IPS-18c (cell line): ENCODE measurements at regions not wholly inside any gene's neighbourhood (a gene's known extent, or its start where the extent isn't known, plus 50 kb on each side); places are given as distances from the start of the nearest gene placed in this dataset.

Experiments used
- H3K4me3 ChIP-seq: 2 replicates; pipeline ENCODE4 v1.7.0; 2013; ENCODE audit warnings: low read depth, mild to moderate bottlenecking, low read length, moderate library complexity; ENCODE audit not compliant: insufficient read depth
- H3K9me3 ChIP-seq: one replicate; pipeline ENCODE4 v1.6.1; 2013; ENCODE audit warnings: mild to moderate bottlenecking, low read length, moderate library complexity; ENCODE audit not compliant: control insufficient read depth, insufficient read depth

- no peak overlapping the region for H3K4me3 ChIP-seq
- H3K9me3 ChIP-seq: no peaks in the 10 kb centered on the region
These were observed 207.7 kb downstream of the KCNA4 start for GRCh38 chr11:29809121-29809520.

DNA sequence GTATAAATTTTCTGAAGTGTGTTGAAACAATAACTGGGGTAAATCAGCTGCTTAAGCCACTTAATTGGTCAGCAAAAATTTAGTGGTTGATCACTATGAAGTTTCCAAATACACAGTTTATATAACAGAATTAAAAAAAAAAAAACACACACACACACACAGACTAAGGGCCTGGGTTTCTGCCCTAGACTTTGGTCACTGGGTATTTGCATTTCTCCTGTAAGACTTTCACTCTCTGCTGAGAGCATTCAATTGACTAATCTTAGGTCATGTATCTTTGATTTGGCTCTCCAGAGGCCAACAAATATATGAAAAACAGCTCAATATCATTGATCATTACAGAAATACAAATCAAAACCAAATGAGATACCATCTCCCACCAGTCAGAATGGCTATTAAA, 214.3 kb downstream of the KCNA4 start:
- H3K9me3 ChIP-seq: no peaks in the 10 kb centered on the region
- H3K4me3 ChIP-seq: no peak overlapping the region

DNA sequence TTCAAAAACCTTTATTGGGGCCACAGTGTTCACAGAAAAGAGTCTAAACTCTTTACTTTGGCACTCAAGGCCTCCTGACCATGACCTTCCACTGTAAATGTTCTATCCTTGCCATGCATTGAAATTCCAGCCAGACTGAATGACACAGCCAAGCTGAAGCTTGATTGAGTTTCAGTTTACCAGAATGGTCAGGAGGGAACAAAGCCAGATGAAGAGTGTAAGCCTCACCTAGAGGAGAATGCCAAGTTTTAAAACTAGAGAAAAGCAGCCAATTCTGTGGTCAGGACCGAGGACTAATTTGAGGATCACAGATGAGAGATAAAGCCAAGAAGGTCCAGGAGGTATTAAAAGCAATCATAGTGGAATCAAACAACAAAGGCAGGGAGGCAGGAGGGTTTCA, 215.3 kb downstream of the KCNA4 start:
- no peaks in the 10 kb centered on the region for H3K9me3 ChIP-seq
- H3K4me3 ChIP-seq: no peak overlapping the region

GRCh38 chr11:29786092-29786491, 230.7 kb downstream of the KCNA4 start:
- Histone ChIP-seq H3K4me3 (no peak overlapping the region), H3K9me3 (no peaks in the 10 kb centered on the region)

- no peak overlapping the region for H3K4me3 ChIP-seq
- H3K9me3 ChIP-seq: no peaks in the 10 kb centered on the region
These were observed 233.3 kb downstream of the KCNA4 start for GRCh38 chr11:29783506-29783905.

DNA sequence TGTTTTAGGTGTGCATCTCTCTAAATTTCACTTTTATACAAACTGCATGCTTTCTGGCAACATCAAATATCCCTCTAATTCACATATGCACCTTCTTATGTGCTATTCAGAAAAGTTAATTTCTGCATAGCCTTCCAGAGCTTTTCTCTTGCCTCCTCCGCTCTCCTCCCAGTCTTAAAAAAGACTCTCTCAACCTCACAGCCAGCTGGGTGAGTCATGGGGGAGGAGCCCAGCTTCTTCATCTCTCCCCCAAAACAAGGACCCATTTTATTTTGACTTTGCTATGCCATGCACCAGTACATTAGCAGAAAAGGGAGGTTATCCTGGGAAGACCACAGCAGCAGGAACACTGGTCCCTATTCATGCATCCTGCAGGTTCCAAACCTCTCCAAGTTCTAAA, 234.4 kb downstream of the KCNA4 start:
- Histone ChIP-seq H3K4me3 (no peak overlapping the region), H3K9me3 (no peaks in the 10 kb centered on the region)

- no peak overlapping the region for H3K4me3 ChIP-seq
- no peaks in the 10 kb centered on the region for H3K9me3 ChIP-seq
These were observed 235.6 kb downstream of the KCNA4 start for GRCh38 chr11:29781268-29781667.

- Histone ChIP-seq H3K9me3 (no peaks in the 10 kb centered on the region), H3K4me3 (no peak overlapping the region)
These were observed 236.1 kb downstream of the KCNA4 start for GRCh38 chr11:29780756-29781155.

DNA sequence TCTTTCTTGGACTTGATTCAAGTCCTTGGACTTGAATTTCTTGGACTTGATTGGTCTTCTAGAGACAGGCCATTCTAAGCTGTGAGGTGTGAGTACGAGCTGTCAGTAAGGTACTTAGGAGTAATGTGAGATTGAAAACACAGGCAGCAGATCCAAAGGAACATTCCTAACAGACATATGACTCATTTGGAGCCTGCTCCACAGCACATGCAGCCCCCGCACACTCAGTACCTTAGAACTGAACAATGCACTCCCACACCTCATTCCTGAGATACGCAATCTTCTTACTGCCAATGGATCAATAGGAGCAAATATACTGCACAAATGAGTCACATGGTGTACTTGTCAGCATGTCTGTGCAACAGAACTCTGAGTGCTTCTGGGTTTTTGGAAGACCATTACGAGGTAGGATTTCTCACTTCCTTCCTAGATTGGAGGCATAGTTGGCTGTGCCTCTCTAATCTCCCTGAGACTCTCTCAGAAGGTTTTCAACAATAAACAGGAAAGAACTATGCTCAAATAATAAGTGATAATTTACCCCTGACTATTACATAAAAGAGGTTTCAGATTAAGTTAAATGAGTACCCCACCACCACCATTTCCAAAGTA, 243.1 kb downstream of the KCNA4 start:
- H3K4me3 ChIP-seq: no peak overlapping the region
- peaks cover 4% of the 10 kb centered on the region for H3K9me3 ChIP-seq

DNA sequence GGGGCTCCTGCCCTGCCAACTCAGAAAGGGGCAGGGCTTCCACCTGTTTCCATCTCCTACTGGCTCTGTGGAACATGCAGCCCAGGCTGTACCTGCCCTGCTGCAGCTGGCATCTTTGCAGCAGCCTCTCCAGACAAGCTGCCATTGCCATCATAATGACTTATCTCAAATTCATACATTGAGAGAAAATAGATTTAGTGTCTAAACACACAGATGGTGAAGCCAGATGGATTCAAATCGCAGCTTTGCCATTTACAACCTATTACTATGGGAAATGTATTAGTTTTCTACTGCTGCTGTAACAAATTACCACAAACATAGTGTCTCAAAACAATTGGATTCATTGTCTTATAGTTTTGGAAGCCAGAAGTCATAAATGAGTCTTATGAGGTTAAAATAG, 260.0 kb downstream of the KCNA4 start:
- Histone ChIP-seq H3K9me3 (no peaks in the 10 kb centered on the region), H3K4me3 (no peak overlapping the region)

DNA sequence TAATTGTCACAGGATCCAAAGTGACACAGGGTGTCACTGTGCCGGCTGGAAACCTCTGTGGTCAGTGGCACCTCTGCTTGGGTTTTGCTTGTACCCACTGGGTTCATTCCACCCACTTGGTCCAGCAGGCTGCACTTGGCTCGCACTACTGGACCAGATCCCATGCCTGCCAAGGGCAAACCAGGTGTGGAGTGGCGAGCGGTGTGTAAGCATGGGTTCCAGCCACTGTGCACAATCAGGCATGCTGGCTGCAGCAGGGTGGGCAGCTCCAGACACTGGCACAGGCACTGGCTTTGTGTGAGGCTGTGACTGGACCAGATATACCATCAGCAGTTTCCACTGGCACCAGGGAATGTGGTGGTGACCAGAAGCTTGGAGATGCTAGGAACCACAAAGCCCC, 261.4 kb downstream of the KCNA4 start:
- H3K4me3 ChIP-seq: no peak overlapping the region
- H3K9me3 ChIP-seq: no peaks in the 10 kb centered on the region

- Histone ChIP-seq H3K4me3 (no peak overlapping the region), H3K9me3 (no peaks in the 10 kb centered on the region)
These were observed 265.2 kb downstream of the KCNA4 start for GRCh38 chr11:29751618-29752017.

DNA sequence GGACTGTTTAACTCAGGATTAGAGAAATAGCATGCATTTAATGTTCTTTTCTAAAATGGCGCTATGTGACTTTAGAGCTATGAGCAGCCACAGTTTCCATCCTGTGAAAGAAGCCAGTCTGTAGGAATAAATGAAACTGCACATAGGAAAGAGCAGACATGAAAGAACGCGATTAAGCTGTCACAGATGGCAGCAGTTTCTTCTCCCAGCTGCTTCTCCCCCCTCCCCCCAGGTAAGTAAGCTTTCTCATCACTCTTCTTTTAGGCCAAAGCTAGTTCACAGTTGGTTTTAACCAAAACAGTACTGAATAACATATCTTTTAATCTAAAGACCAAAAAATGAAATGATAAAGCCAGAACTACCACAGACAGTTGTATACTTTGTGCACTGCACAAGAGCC, 266.4 kb downstream of the KCNA4 start:
- Histone ChIP-seq H3K9me3 (no peaks in the 10 kb centered on the region), H3K4me3 (no peak overlapping the region)

- H3K9me3 ChIP-seq: no peaks in the 10 kb centered on the region
These were observed 282.5 kb downstream of the KCNA4 start for GRCh38 chr11:29734287-29734686.

GRCh38 chr11:29713831-29714320, 303.0 kb downstream of the KCNA4 start:
- Histone ChIP-seq H3K4me3 (no peak overlapping the region), H3K9me3 (peaks cover 2% of the 10 kb centered on the region)

More at GRCh38 chr11:29734287-29734686, 282.5 kb downstream of the KCNA4 start:
- no peak overlapping the region for H3K4me3 ChIP-seq

GRCh38 chr11:29712616-29713015, 304.2 kb downstream of the KCNA4 start:
- H3K9me3 ChIP-seq: peaks cover 2% of the 10 kb centered on the region

DNA sequence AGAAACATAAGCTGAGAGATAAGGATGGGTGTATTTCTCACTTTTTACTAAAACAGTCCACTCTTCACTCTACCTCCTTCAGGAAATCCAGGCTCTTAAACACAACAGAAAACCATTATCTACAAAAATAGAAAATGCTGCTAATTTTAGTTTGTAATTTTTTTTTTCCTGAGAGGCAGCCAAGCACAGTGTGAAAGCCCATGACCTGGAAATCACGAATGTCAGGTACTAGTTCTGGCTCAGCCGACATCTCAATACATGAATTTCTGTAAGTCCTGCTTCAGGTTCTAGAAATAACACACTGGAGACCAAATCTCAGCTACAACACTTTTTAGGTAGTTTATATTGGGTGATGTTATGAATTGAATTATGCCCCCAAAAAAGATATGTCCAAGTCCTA, 308.9 kb downstream of the KCNA4 start:
- H3K9me3 ChIP-seq: peaks cover 2% of the 10 kb centered on the region
- H3K4me3 ChIP-seq: no peak overlapping the region

More at GRCh38 chr11:29712616-29713015, 304.2 kb downstream of the KCNA4 start:
- no peak overlapping the region for H3K4me3 ChIP-seq

- no peaks in the 10 kb centered on the region for H3K9me3 ChIP-seq
- no peak overlapping the region for H3K4me3 ChIP-seq
These were observed 331.5 kb downstream of the KCNA4 start for GRCh38 chr11:29685361-29685760.

DNA sequence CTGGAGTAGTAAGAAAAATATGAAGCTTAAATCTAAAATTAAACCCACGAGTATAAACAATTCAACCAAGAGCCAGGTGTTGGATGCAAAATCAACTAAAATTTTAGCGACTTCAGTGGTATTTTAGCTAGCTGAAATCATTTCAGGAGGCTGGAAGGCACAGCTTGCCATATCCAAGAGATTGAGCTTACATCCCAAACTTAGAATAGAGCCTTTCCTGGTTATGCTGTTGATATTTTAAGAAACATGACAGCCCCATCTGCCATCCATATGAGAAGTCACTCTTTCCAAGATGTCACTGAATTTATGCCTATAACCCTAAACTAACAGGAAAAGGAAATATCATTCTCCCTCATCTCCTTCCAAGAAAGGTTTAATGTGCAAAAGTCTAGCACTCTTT, 334.0 kb downstream of the KCNA4 start:
- Histone ChIP-seq H3K9me3 (no peaks in the 10 kb centered on the region), H3K4me3 (no peak overlapping the region)
